ENCODE measurements at regions not wholly inside any gene's neighbourhood (a gene's known extent, or its start where the extent isn't known, plus 50 kb on each side); places are given as distances from the start of the nearest gene placed in this dataset.
A peak's percentile ranks its signal among the peaks of the same experiment; 100 is the strongest.

GRCh38 chr13:105446197-105446596 lies 1089.3 kb downstream of the EFNB2 start:
- H3K4me3 ChIP-seq (ENCODE audit: low read length) = no peak overlapping the region
- no peak for DNase-seq (ENCODE audit: low read depth)
- TF ChIP-seq CTCF (conservative IDR thresholded peaks at IDR 0.05; ENCODE audit: low read depth, low read length) = no peak

GRCh38 chr13:105445796-105446195 lies 1089.7 kb downstream of the EFNB2 start:
- no peak for TF ChIP-seq CTCF (conservative IDR thresholded peaks at IDR 0.05; ENCODE audit: low read depth, low read length)
- DNase-seq (ENCODE audit: low read depth) = no peak
- H3K4me3 ChIP-seq (ENCODE audit: low read length) = no peak overlapping the region

GRCh38 chr13:105442949-105443699 lies 1092.3 kb downstream of the EFNB2 start:
- peak; percentile 99 for DNase-seq (ENCODE audit: low read depth)
- no peak for TF ChIP-seq CTCF (conservative IDR thresholded peaks at IDR 0.05; ENCODE audit: low read depth, low read length)
- no peak overlapping the region for H3K4me3 ChIP-seq (ENCODE audit: low read length)

- no peak overlapping the region for H3K4me3 ChIP-seq (ENCODE audit: low read length)
- no peak for DNase-seq (ENCODE audit: low read depth)
- TF ChIP-seq CTCF (conservative IDR thresholded peaks at IDR 0.05; ENCODE audit: low read depth, low read length) = no peak
These were observed 1093.4 kb downstream of the EFNB2 start for GRCh38 chr13:105442040-105442439.

- TF ChIP-seq CTCF (conservative IDR thresholded peaks at IDR 0.05; ENCODE audit: low read depth, low read length) = no peak
- no peak overlapping the region for H3K4me3 ChIP-seq (ENCODE audit: low read length)
- no peak for DNase-seq (ENCODE audit: low read depth)
These were observed 1094.3 kb downstream of the EFNB2 start for GRCh38 chr13:105441051-105441750.

GRCh38 chr13:105436943-105437342 lies 1098.5 kb downstream of the EFNB2 start:
- no peak for DNase-seq (ENCODE audit: low read depth)
- no peak for TF ChIP-seq CTCF (conservative IDR thresholded peaks at IDR 0.05; ENCODE audit: low read depth, low read length)

GRCh38 chr13:105432438-105432837 lies 1103.0 kb downstream of the EFNB2 start:
- H3K4me3 ChIP-seq (ENCODE audit: low read length) = no peak overlapping the region
- no peak for TF ChIP-seq CTCF (conservative IDR thresholded peaks at IDR 0.05; ENCODE audit: low read depth, low read length)
- DNase-seq (ENCODE audit: low read depth) = no peak

More at GRCh38 chr13:105436943-105437342, 1098.5 kb downstream of the EFNB2 start:
- no peak overlapping the region for H3K4me3 ChIP-seq (ENCODE audit: low read length)

All from retinal pigment epithelial cell (primary cell).